ENCODE measurements at regions not wholly inside any gene's neighbourhood (a gene's known extent, or its start where the extent isn't known, plus 50 kb on each side); places are given as distances from the start of the nearest gene placed in this dataset.

GRCh38 chr12:45674181-45674977 lies 55.1 kb upstream of the ARID2 start:
- DNase-seq, result no peak

- no peak for DNase-seq
These were observed 54.0 kb upstream of the ARID2 start for GRCh38 chr12:45675534-45675933.

Data from CD4-positive, alpha-beta T cell treated with Interleukin-4 for 1 hour (primary cell).